GM12865 (cell line): ENCODE measurements at regions not wholly inside any gene's neighbourhood (a gene's known extent, or its start where the extent isn't known, plus 50 kb on each side); places are given as distances from the start of the nearest gene placed in this dataset.
"Not testable (repeated sequence)": the region's sequence is repeated elsewhere in the genome, so short reads cannot be mapped to it uniquely, and the experiment has no call there.

Experiments used
- DNase-seq: peaks from one replicate; pipeline ENCODE4 v3.0.0; 2010; ENCODE audit warnings: low read depth
- H3K4me3 ChIP-seq: 2 replicates; pipeline ENCODE4 v1.5.1; 2011; ENCODE audit warnings: mild to moderate bottlenecking, low read depth, low read length, control low read depth
- CTCF ChIP-seq: IDR thresholded peaks from 2 replicates; pipeline ENCODE4 v1.5.1; 2011; ENCODE audit warnings: low read length, control low read depth, low read depth, inconsistent platforms; ENCODE audit not compliant: insufficient read depth; ENCODE audit errors: missing control alignments

- no peak for TF ChIP-seq CTCF
- no peak for DNase-seq
- no peak overlapping the region for H3K4me3 ChIP-seq
Measured at GRCh38 chr7:76139670-76140069, 62.0 kb upstream of the SRRM3 start.

DNA sequence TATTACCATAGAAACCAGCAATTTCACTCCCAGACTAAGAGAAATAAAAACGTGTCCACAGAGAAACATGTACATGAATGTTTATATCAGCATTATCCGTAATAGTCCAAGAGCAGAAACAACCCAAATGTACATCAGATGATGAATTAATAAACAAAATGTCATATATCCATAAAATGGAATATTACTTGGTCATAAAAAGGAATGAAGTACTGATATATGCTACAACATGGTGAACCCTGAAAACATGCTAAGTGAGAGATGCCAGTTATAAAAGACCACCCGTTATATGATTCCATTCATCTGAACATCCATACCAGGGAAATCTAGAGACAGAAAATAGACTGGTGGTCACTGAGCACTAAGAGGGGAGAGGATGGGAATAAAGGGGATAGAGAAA, 61.4 kb upstream of the SRRM3 start:
- H3K4me3 ChIP-seq, DNase-seq: not testable (repeated sequence)

- no peak for DNase-seq
- no peak for TF ChIP-seq CTCF
- H3K4me3 ChIP-seq = no peak overlapping the region
Measured at GRCh38 chr7:76142861-76143260, 58.8 kb upstream of the SRRM3 start.

GRCh38 chr7:76144664-76145270, 56.9 kb upstream of the SRRM3 start:
- not testable (repeated sequence) for DNase-seq

DNA sequence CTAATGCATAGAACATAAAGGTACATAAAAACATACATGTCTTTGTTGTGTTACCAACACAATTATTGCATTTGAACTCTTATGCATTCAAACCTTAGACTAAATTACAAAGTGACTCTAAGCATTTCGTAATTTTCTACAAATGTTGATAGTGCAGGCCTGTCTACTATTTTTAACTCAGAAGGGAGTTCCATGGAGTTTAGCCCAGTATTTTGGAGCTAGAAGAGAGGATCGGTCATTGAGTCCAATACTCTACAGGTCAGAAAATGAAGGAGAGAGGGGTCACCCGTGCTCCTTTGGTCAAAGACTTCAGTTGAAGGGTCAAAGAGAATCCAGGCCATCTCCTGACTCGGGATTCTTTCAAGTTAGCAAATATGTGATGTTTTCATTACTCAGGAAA, 55.3 kb upstream of the SRRM3 start:
- no peak for DNase-seq
- TF ChIP-seq CTCF = no peak
- no peak overlapping the region for H3K4me3 ChIP-seq

More at GRCh38 chr7:76144664-76145270, 56.9 kb upstream of the SRRM3 start:
- H3K4me3 ChIP-seq = not testable (repeated sequence)

DNA sequence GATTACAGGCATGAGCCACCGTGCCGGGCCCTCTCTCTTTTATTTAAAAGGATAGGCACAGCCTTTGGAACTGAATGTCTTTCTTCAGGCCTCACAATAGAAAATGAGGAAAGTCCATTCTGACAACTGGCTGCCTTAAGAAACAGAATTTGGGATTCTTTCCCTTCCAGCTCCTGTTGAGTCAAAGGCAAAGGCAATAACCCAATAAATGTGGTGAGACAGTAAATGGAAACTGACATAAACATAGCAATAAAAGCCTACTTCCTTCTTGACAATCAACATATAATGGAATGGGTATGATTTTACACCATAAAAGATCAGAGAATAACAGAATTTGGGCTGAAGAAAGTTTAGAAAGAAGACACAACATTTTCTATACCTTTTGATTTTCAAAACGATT, 52.7 kb upstream of the SRRM3 start:
- not testable (repeated sequence) for DNase-seq, H3K4me3 ChIP-seq

DNA sequence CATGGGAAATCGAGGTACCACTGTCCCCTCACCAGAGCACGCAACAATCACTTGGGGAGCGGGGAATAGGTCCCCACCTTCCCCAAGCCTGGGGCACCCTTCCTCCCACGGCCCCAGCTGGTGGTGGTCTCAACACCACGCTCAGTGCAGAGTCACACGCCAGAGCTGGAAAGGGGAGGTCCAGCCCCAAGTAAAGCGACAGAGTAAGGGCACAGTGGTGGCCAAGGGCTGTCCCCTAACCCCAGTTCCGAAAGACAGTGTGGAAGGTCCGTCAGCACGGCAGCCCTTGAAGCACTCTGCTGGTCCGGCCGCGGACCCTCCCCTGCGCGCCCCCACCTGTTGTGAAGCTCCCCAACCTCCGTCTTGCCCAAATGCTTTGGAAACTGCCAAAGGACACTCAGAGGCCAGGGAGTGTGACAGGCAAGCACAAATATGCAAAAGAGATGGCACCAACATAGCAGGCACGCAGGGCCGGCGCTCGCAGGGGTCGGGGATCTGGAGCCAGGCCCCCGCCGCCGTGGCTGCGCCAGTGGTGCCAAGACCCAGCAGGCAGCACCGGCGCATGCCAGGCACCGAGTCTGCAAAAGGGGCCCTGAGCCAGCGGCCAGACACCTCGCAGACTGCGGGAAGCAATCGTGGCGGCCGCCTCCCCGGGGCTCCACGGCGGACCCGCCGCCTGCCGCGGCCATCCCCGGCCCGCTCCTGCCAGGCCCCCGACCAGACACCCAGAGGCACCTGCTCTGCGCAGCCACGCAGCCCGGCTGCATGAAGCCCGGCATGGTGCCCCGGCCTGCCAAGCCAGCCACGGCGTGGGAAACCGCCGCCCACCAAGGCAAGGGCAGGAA, 51.6 kb upstream of the SRRM3 start:
- no peak for DNase-seq
- no peak for TF ChIP-seq CTCF

More for the DNA sequence above, 51.6 kb upstream of the SRRM3 start:
- no peak overlapping the region for H3K4me3 ChIP-seq
